Endothelial cell of umbilical vein (primary cell): ENCODE measurements at regions not wholly inside any gene's neighbourhood (a gene's known extent, or its start where the extent isn't known, plus 50 kb on each side); places are given as distances from the start of the nearest gene placed in this dataset.

ENCODE experiments used
- BruUV-seq: library from RNA; stranded (reverse); fragments of 400-500 nt; replicated peaks from 2 replicates; lab custom pipeline; 2021; lab: Mats Ljungman, UMichigan
- CTCF ChIA-PET: fragments of 300-600, 350-600 bp; sonication (Branson Sonifier 250); formaldehyde crosslinking; loops from one replicate; lab custom pipeline; 2021; ENCODE audit warnings: antibody characterized with exemption, inconsistent platforms; lab: Charles Lee
- POLR2A ChIA-PET: fragments of 300-600, 350-600 bp; sonication (Branson Sonifier 250); formaldehyde crosslinking; loops from one replicate; lab custom pipeline; 2021; ENCODE audit warnings: antibody characterized with exemption, inconsistent platforms; lab: Charles Lee
- DNase-seq: peaks from one replicate; pipeline ENCODE4 v3.0.0-alpha.2; 2011; ENCODE audit warnings: low read depth, low spot score
- FAIRE-seq: peaks from 2 replicates; lab custom pipeline; 2011; peaks lifted over from hg19 to GRCh38; lab: Jason Lieb, UNC
- H2AFZ ChIP-seq: 2 replicates; pipeline ENCODE4 v1.6.0; 2012; ENCODE audit warnings: low read depth, low read length, control low read depth, inconsistent platforms
- H3K27ac ChIP-seq: 2 replicates; pipeline ENCODE4 v1.5.1; 2011; ENCODE audit warnings: low read depth, mild to moderate bottlenecking, control low read depth, low read length, moderate library complexity; ENCODE audit not compliant: insufficient read depth
- H3K27me3 ChIP-seq, 2 experiments: 2 replicates each; pipeline versions ENCODE4 v1.6.0 to v1.6.1; 2011; ENCODE audit warnings: low read length in 2 of 2, mixed read lengths in 1 of 2; ENCODE audit not compliant: control insufficient read depth in 2 of 2, insufficient read depth in 2 of 2
- H3K36me3 ChIP-seq, 2 experiments: 2 replicates in 1 of 2; 3 replicates in 1 of 2; pipeline ENCODE4 v1.5.1; 2011; ENCODE audit warnings: low read length in 2 of 2, mild to moderate bottlenecking in 1 of 2, moderate library complexity in 1 of 2; ENCODE audit not compliant: control insufficient read depth in 2 of 2, insufficient read depth in 2 of 2; ENCODE audit errors: extremely low read depth in 1 of 2
- H3K4me1 ChIP-seq: 3 replicates; pipeline ENCODE4 v1.5.1; 2011; ENCODE audit warnings: mild to moderate bottlenecking, low read length; ENCODE audit not compliant: control insufficient read depth, insufficient read depth; ENCODE audit errors: extremely low read depth
- H3K4me2 ChIP-seq: 2 replicates; pipeline ENCODE4 v1.6.1; 2011; ENCODE audit warnings: low read length, control low read depth, mixed read lengths; ENCODE audit not compliant: insufficient read depth
- H3K4me3 ChIP-seq, 3 experiments: fragments of 200-600 bp in 1 of 3; sonication (generic), shearing (Covaris generic) in 1 of 3; replicated peaks in 1 of 3; 2 replicates each; pipeline ENCODE4 v1.5.1; 2011 to 2016; ENCODE audit warnings: control low read depth in 3 of 3, low read length in 3 of 3, mild to moderate bottlenecking in 2 of 3, inconsistent platforms in 1 of 3, low read depth in 1 of 3, moderate library complexity in 1 of 3; ENCODE audit not compliant: insufficient read depth in 1 of 3
- H3K79me2 ChIP-seq: 2 replicates; pipeline ENCODE4 v1.6.0; 2012; ENCODE audit warnings: low read length, inconsistent platforms; ENCODE audit not compliant: control insufficient read depth, insufficient read depth
- H3K9ac ChIP-seq: replicated peaks from 2 replicates; pipeline ENCODE3; 2011; ENCODE audit warnings: low read length, control low read depth; ENCODE audit not compliant: insufficient read depth; ENCODE audit errors: extremely low read depth
- H3K9me1 ChIP-seq: replicated peaks from 3 replicates; pipeline ENCODE4 v1.6.0; 2011; ENCODE audit warnings: mild to moderate bottlenecking, low read length; ENCODE audit not compliant: control insufficient read depth, insufficient read depth; ENCODE audit errors: extremely low read depth
- H3K9me3 ChIP-seq: replicated peaks from 2 replicates; pipeline ENCODE4 v1.5.1; 2012; ENCODE audit warnings: low read length, inconsistent platforms; ENCODE audit not compliant: control insufficient read depth, insufficient read depth
- H4K20me1 ChIP-seq: replicated peaks from 2 replicates; pipeline ENCODE3; 2011; ENCODE audit warnings: mild to moderate bottlenecking, low read length; ENCODE audit not compliant: control insufficient read depth, insufficient read depth; ENCODE audit errors: extremely low read depth
- EZH2 ChIP-seq: IDR thresholded peaks from 2 replicates; pipeline ENCODE4 v1.6.1; 2012; ENCODE audit warnings: borderline replicate concordance, low read depth, mild to moderate bottlenecking, moderate library complexity, low read length, inconsistent platforms; ENCODE audit not compliant: severe bottlenecking
- FOS ChIP-seq: IDR thresholded peaks from 2 replicates; pipeline ENCODE4 v1.6.1; 2011; ENCODE audit warnings: mild to moderate bottlenecking, low read length, moderate library complexity, borderline replicate concordance; ENCODE audit not compliant: insufficient read depth
- GATA2 ChIP-seq: IDR thresholded peaks from 2 replicates; pipeline ENCODE4 v1.7.0; 2011; ENCODE audit warnings: low read depth, mild to moderate bottlenecking, moderate library complexity, mixed read lengths, low read length; ENCODE audit not compliant: insufficient read length, insufficient read depth
- JUN ChIP-seq: IDR thresholded peaks from 2 replicates; pipeline ENCODE4 v1.6.1; 2011; ENCODE audit warnings: borderline replicate concordance, low read depth; ENCODE audit not compliant: insufficient read length, insufficient read depth
- MYC ChIP-seq: IDR thresholded peaks from one replicate; pipeline ENCODE4 v1.6.1; 2011; ENCODE audit warnings: mild to moderate bottlenecking, low read depth, low read length
- POLR2A ChIP-seq: IDR thresholded peaks from 2 replicates; pipeline ENCODE4 v1.6.1; 2012; ENCODE audit warnings: low read depth, mild to moderate bottlenecking, control low read depth, low read length
- POLR2AphosphoS5 ChIP-seq: IDR thresholded peaks from 2 replicates; pipeline ENCODE4 v1.6.1; 2012; ENCODE audit warnings: low read depth, mild to moderate bottlenecking, control low read depth, low read length, moderate library complexity; ENCODE audit not compliant: insufficient read depth
- dilution Hi-C: fragments of 300-500 bp; cut with MboI; formaldehyde crosslinking; loops from one replicate; pipeline ENCODE4 v1.15.0; 2019; ENCODE audit warnings: low sequenced_read_pairs; ENCODE audit not compliant: extremely low pct_ligation_motif_present
- intact Hi-C: fragments of 100-400 bp; cut with micrococcal nuclease; formaldehyde crosslinking; loops from one replicate; pipeline ENCODE4 v1.10.0; 2022
- TF ChIP-seq, protein P1 (sequence below): IDR thresholded peaks from 2 replicates; pipeline ENCODE4 v1.6.1; 2011; ENCODE audit not compliant: insufficient read depth, insufficient read length
- TF ChIP-seq, protein P2 (sequence below), 2 donors: IDR thresholded peaks; 1 replicate in 1 of 2; 2 replicates in 1 of 2; pipeline ENCODE4 v1.5.1; 2011; ENCODE audit warnings: low read length in 2 of 2, mild to moderate bottlenecking in 2 of 2, moderate library complexity in 2 of 2, control low read depth in 1 of 2, inconsistent platforms in 1 of 2, low read depth in 1 of 2; ENCODE audit not compliant: insufficient read depth in 1 of 2; ENCODE audit errors: extremely low read depth in 1 of 2

DNA sequence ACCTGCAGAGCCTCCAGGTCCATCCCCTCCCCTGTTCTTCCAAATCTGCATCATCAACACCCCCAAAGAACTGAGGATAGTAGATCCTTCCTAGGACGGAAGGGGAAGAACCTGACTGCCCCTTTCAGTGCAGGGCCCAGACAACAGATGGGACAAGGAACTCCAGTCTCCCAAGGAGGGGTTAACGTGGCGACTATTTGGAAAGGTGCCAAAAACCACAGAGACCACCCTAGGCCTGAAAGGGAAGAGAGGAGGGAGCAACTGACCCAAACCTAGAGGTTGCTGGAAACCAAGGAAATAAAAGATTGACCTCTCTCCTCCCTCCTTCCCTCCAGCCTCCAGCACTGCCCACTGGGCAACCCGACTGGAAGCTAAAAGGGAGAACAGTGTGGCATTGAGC is 59.7 kb upstream of the NEURL1B start:
- H3K9me1 ChIP-seq = no peaks in the 10 kb centered on the region
- H2AFZ ChIP-seq = no peak overlapping the region
- intact Hi-C loops = no loop called here
- TF ChIP-seq FOS = no peak
- TF ChIP-seq, protein P1, sequence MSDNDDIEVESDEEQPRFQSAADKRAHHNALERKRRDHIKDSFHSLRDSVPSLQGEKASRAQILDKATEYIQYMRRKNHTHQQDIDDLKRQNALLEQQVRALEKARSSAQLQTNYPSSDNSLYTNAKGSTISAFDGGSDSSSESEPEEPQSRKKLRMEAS = no peak
- ChIA-PET CTCF (no interaction called here), POLR2A (no interaction called here)
- dilution Hi-C loops = no loop called here
- H3K27me3 ChIP-seq = peaks cover 0 to 3% of the 10 kb centered on the region in 2 experiments
- no peak overlapping the region for H3K9ac ChIP-seq
- no peak overlapping the region for H3K27ac ChIP-seq
- no TSS peak for BruUV-seq
- no peaks in the 10 kb centered on the region for H3K79me2 ChIP-seq
- no peak overlapping the region for H3K4me2 ChIP-seq
- H4K20me1 ChIP-seq = no peaks in the 10 kb centered on the region
- no peaks in the 10 kb centered on the region for H3K9me3 ChIP-seq
- H3K4me3 ChIP-seq = no peak overlapping the region
- FAIRE-seq = no peak
- DNase-seq = no peak
- H3K4me1 ChIP-seq = no peaks in the 10 kb centered on the region
- no peaks in the 10 kb centered on the region for H3K36me3 ChIP-seq

DNA sequence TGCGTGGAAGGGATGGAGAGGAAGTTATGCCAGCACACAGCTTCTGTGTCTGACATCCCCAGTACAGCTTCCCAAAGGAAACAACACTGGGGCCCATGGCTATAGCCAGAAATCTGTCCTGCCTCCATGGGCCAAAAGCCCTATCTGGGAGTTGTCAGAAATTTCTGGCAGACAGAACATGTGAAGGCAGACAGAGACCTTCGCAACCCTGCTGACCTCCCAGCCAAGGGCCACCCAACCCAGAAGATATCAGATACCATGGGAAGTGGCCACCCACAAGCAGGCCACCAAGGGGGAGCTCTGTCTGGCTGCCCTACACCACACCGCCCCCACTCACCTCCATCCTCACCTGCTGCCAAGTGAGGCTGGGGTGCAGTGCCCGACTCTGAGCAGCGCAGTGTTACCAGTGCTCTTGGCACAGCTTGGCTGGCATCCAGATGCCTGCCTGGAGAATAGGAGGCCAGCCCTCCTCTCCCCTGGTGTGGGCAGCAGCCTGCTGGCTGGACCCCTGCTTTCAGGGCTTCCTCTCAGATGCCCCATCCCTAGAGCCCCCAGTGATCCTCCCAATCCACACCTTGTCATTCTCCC is 61.6 kb upstream of the NEURL1B start:
- POLR2A ChIA-PET = interaction anchor here (0.5 kb wide), 1 partner anchor 13 kb away, joined by 3 read pairs; no protein-coding TSS in a partner anchor
- dilution Hi-C loops = no loop called here

More for the DNA sequence above, 61.6 kb upstream of the NEURL1B start:
- Histone ChIP-seq H4K20me1 (no peaks in the 10 kb centered on the region), H3K4me3 (no peak overlapping the region), H2AFZ (no peak overlapping the region), H3K4me2 (no peak overlapping the region), H3K9ac (no peak overlapping the region), H3K9me3 (no peaks in the 10 kb centered on the region), H3K79me2 (no peaks in the 10 kb centered on the region), H3K4me1 (no peaks in the 10 kb centered on the region), H3K9me1 (no peaks in the 10 kb centered on the region), H3K27ac (no peak overlapping the region), H3K36me3 (no peaks in the 10 kb centered on the region), H3K27me3 (peaks cover 0 to 3% of the 10 kb centered on the region in 2 experiments)
- intact Hi-C loops = no loop called here
- DNase-seq (no peak), FAIRE-seq (no peak)
- CTCF ChIA-PET = no interaction called here
- no TSS peak for BruUV-seq
- TF ChIP-seq MYC (no peak), GATA2 (no peak), JUN (no peak), FOS (no peak), EZH2 (no peak), POLR2AphosphoS5 (no peak), POLR2A (no peak)
- TF ChIP-seq, protein P2, sequence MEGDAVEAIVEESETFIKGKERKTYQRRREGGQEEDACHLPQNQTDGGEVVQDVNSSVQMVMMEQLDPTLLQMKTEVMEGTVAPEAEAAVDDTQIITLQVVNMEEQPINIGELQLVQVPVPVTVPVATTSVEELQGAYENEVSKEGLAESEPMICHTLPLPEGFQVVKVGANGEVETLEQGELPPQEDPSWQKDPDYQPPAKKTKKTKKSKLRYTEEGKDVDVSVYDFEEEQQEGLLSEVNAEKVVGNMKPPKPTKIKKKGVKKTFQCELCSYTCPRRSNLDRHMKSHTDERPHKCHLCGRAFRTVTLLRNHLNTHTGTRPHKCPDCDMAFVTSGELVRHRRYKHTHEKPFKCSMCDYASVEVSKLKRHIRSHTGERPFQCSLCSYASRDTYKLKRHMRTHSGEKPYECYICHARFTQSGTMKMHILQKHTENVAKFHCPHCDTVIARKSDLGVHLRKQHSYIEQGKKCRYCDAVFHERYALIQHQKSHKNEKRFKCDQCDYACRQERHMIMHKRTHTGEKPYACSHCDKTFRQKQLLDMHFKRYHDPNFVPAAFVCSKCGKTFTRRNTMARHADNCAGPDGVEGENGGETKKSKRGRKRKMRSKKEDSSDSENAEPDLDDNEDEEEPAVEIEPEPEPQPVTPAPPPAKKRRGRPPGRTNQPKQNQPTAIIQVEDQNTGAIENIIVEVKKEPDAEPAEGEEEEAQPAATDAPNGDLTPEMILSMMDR (IDR thresholded peaks at IDR 0.05; ENCODE audit: extremely low read depth in 1 of 2, insufficient read depth in 1 of 2, low read depth in 1 of 2, low read length in 2 of 2) = no peak
- TF ChIP-seq, protein P1 = no peak
